Lower leg skin (tissue), 3 donors: ENCODE measurements at regions not wholly inside any gene's neighbourhood (a gene's known extent, or its start where the extent isn't known, plus 50 kb on each side); places are given as distances from the start of the nearest gene placed in this dataset.

Source experiments
- CTCF ChIP-seq, 3 donors: fragments of 450-650 bp; IDR thresholded peaks; one replicate each; pipeline ENCODE4 v1.5.1; 2016; ENCODE audit warnings: antibody characterized with exemption in 3 of 3, mild to moderate bottlenecking in 3 of 3, moderate library complexity in 2 of 3
- POLR2A ChIP-seq, 2 donors: fragments of 450-650 bp; IDR thresholded peaks; one replicate each; pipeline ENCODE4 v1.6.1; 2016 to 2017; ENCODE audit warnings: antibody characterized with exemption in 2 of 2, mild to moderate bottlenecking in 1 of 2, moderate library complexity in 1 of 2

GRCh38 chr4:31169846-31170245, 449.7 kb downstream of the PCDH7 start:
- TF ChIP-seq CTCF (IDR thresholded peaks at IDR 0.05), result no peak
- TF ChIP-seq POLR2A (IDR thresholded peaks at IDR 0.05), result no peak
